SK-N-MC (cell line): ENCODE measurements at regions not wholly inside any gene's neighbourhood (a gene's known extent, or its start where the extent isn't known, plus 50 kb on each side); places are given as distances from the start of the nearest gene placed in this dataset.

Experiments
- EZH2 ChIP-seq: fragments of 200-600 bp; sonication (generic); IDR thresholded peaks from one replicate; pipeline ENCODE4 v1.6.1; 2017; ENCODE audit warnings: antibody characterized with exemption
- POLR2AphosphoS5 ChIP-seq: IDR thresholded peaks from 2 replicates; pipeline ENCODE4 v1.6.1; 2012; ENCODE audit warnings: mild to moderate bottlenecking, low read depth, low read length, borderline replicate concordance

GRCh38 chr6:8670792-8671191 is 235.4 kb upstream of the SLC35B3 start:
- TF ChIP-seq POLR2AphosphoS5: no peak
- TF ChIP-seq EZH2: no peak
